ENCODE measurements at regions not wholly inside any gene's neighbourhood (a gene's known extent, or its start where the extent isn't known, plus 50 kb on each side); places are given as distances from the start of the nearest gene placed in this dataset.
"Not testable (repeated sequence)": the region's sequence is repeated elsewhere in the genome, so short reads cannot be mapped to it uniquely, and the experiment has no call there.

- DNase-seq: no peak
Measured at GRCh38 chr7:3138206-3138605, 94.5 kb upstream of the CARD11 start.

GRCh38 chr7:3138997-3139396 lies 95.3 kb upstream of the CARD11 start:
- DNase-seq: peak; percentile 8

- no peak for DNase-seq
Measured at GRCh38 chr7:3140834-3141233, 97.2 kb upstream of the CARD11 start.

GRCh38 chr7:3141326-3141725 lies 97.7 kb upstream of the CARD11 start:
- DNase-seq: no peak

- DNase-seq: no peak
Measured at GRCh38 chr7:3143869-3144775, 100.5 kb upstream of the CARD11 start.

- DNase-seq: not testable (repeated sequence)
Measured at GRCh38 chr7:3144776-3145125, 101.1 kb upstream of the CARD11 start.

GRCh38 chr7:3146571-3147226 lies 103.0 kb upstream of the CARD11 start:
- DNase-seq: no peak

- not testable (repeated sequence) for DNase-seq
Measured at GRCh38 chr7:3148471-3148870, 104.8 kb upstream of the CARD11 start.

GRCh38 chr7:3149231-3149995 lies 105.7 kb upstream of the CARD11 start:
- no peak for DNase-seq

- DNase-seq: no peak
Measured at GRCh38 chr7:3150027-3150426, 106.4 kb upstream of the CARD11 start.

GRCh38 chr7:3151784-3152183 lies 108.1 kb upstream of the CARD11 start:
- no peak for DNase-seq

- DNase-seq: no peak
Measured at GRCh38 chr7:3152714-3153113, 109.0 kb upstream of the CARD11 start.

GRCh38 chr7:3153118-3153517 lies 109.5 kb upstream of the CARD11 start:
- no peak for DNase-seq

GRCh38 chr7:3154317-3154716 lies 110.7 kb upstream of the CARD11 start:
- DNase-seq: no peak

- peak; percentile 45 for DNase-seq
Measured at GRCh38 chr7:3154881-3155494, 111.3 kb upstream of the CARD11 start.

- no peak for DNase-seq
Measured at GRCh38 chr7:3156508-3156907, 112.8 kb upstream of the CARD11 start.

GRCh38 chr7:3157566-3158287 lies 114.1 kb upstream of the CARD11 start:
- DNase-seq: peak; percentile 9

GRCh38 chr7:3158341-3158760 lies 114.7 kb upstream of the CARD11 start:
- no peak for DNase-seq

GRCh38 chr7:3159039-3159438 lies 115.4 kb upstream of the CARD11 start:
- no peak for DNase-seq

- DNase-seq: no peak
Measured at GRCh38 chr7:3159445-3159844, 115.8 kb upstream of the CARD11 start.

GRCh38 chr7:3159926-3160325 lies 116.3 kb upstream of the CARD11 start:
- DNase-seq: not testable (repeated sequence)

GRCh38 chr7:3162289-3162688 lies 118.6 kb upstream of the CARD11 start:
- peak; percentile 11 for DNase-seq

Data from fibroblast of skin of back (primary cell).